ENCODE measurements at regions not wholly inside any gene's neighbourhood (a gene's known extent, or its start where the extent isn't known, plus 50 kb on each side); places are given as distances from the start of the nearest gene placed in this dataset.

- TF ChIP-seq ZBTB26 (CRISPR knock-in tag; IDR thresholded peaks at IDR 0.05; ENCODE audit: borderline replicate concordance) (no peak), ZBTB39 (CRISPR knock-in tag; IDR thresholded peaks at IDR 0.05) (no peak), AKNA (CRISPR knock-in tag; IDR thresholded peaks at IDR 0.05; ENCODE audit: borderline replicate concordance) (no peak), XRCC5 (optimal IDR thresholded peaks at IDR 0.05; ENCODE audit: low read length) (no peak), MXI1 (IDR thresholded peaks at IDR 0.05; ENCODE audit: borderline replicate concordance, low read depth, low read length) (no peak)
Observed at GRCh38 chr5:88607492-88607891, 275.5 kb downstream of the MEF2C start (continued).
